GM12878 (cell line): ENCODE measurements at regions not wholly inside any gene's neighbourhood (a gene's known extent, or its start where the extent isn't known, plus 50 kb on each side); places are given as distances from the start of the nearest gene placed in this dataset.

Source experiments
- ATAC-seq: fragments of 200-7000 bp; cut with Tn5 transposase; 3 replicates; pipeline ENCODE4 v1.9.1; 2020; ENCODE audit warnings: mild to moderate bottlenecking, moderate library complexity
- BruUV-seq: library from RNA; stranded (reverse); fragments of 400-500 nt; replicated peaks from 2 replicates; lab custom pipeline; 2021; lab: Mats Ljungman, UMichigan
- CTCF ChIA-PET: fragments of 300-600 bp; sonication (Branson Sonifier 250); formaldehyde crosslinking; extraction: SDS; loops from one replicate; lab custom pipeline; 2021; ENCODE audit warnings: inconsistent platforms; lab: Yijun Ruan, JAX
- POLR2A ChIA-PET: fragments of 350-600 bp; formaldehyde crosslinking; extraction: SDS; loops from one replicate; lab custom pipeline; 2021; ENCODE audit warnings: inconsistent platforms; lab: Charles Lee
- RAD21 ChIA-PET: fragments of 300-600 bp; sonication (Branson Sonifier 250); formaldehyde crosslinking; loops from one replicate; lab custom pipeline; 2023; ENCODE audit warnings: antibody characterized with exemption; ENCODE audit not compliant: unreplicated experiment; lab: Charles Lee
- SMC1A ChIA-PET: fragments of 300-600 bp; sonication (Branson Sonifier 250); formaldehyde crosslinking; loops from one replicate; lab custom pipeline; 2023; ENCODE audit not compliant: unreplicated experiment, uncharacterized antibody; lab: Charles Lee
- DNase-seq: peaks from one replicate; pipeline ENCODE4 v3.0.0-alpha.2; 2011; ENCODE audit warnings: low read depth, low spot score
- FAIRE-seq: peaks from 3 replicates; lab custom pipeline; 2011; peaks lifted over from hg19 to GRCh38; lab: Jason Lieb, UNC
- H2AFZ ChIP-seq: 2 replicates; pipeline ENCODE4 v1.6.0; 2011; ENCODE audit warnings: low read depth, low read length, control low read depth; ENCODE audit not compliant: control insufficient read depth
- H3K27ac ChIP-seq: 2 replicates; pipeline ENCODE4 v1.5.1; 2011; ENCODE audit warnings: control low read depth; ENCODE audit not compliant: control insufficient read depth, insufficient read depth
- H3K27me3 ChIP-seq, 2 experiments: replicated peaks in 1 of 2; 2 replicates each; pipeline versions ENCODE4 v1.6.0 to v1.6.1; 2011; ENCODE audit warnings: low read length in 1 of 2; ENCODE audit not compliant: control insufficient read depth in 2 of 2, insufficient read depth in 2 of 2
- H3K36me3 ChIP-seq, 2 experiments: 2 replicates each; pipeline ENCODE4 v1.5.1; 2011; ENCODE audit warnings: low read length in 1 of 2; ENCODE audit not compliant: control insufficient read depth in 2 of 2, insufficient read depth in 2 of 2
- H3K4me1 ChIP-seq: 2 replicates; pipeline ENCODE4 v1.6.1; 2011; ENCODE audit warnings: mild to moderate bottlenecking, low read length, moderate library complexity, mixed read lengths; ENCODE audit not compliant: control insufficient read depth, insufficient read depth
- H3K4me2 ChIP-seq: 2 replicates; pipeline ENCODE4 v1.6.0; 2011; ENCODE audit warnings: control low read depth; ENCODE audit not compliant: control insufficient read depth, insufficient read depth
- H3K4me3 ChIP-seq: fragments of 200-600 bp; sonication (generic); 2 replicates; pipeline ENCODE4 v1.5.1; 2016
- H3K79me2 ChIP-seq: 2 replicates; pipeline ENCODE4 v1.6.0; 2011; ENCODE audit warnings: low read length; ENCODE audit not compliant: control insufficient read depth, insufficient read depth
- H3K9ac ChIP-seq: 2 replicates; pipeline ENCODE4 v1.8.0; 2011; ENCODE audit warnings: low read length, control low read depth, mixed read lengths; ENCODE audit not compliant: control insufficient read depth, insufficient read depth
- H3K9me3 ChIP-seq: replicated peaks from 3 replicates; pipeline ENCODE4 v1.5.1; 2011; ENCODE audit warnings: mild to moderate bottlenecking, low read length; ENCODE audit not compliant: control insufficient read depth, insufficient read depth
- H4K20me1 ChIP-seq: 2 replicates; pipeline ENCODE4 v1.6.0; 2011; ENCODE audit not compliant: control insufficient read depth, insufficient read depth
- CHD4 ChIP-seq: fragments of 200-600 bp; sonication (generic); IDR thresholded peaks from 2 replicates; pipeline ENCODE4 v1.6.1; 2016; ENCODE audit warnings: mild to moderate bottlenecking
- HDGF ChIP-seq: fragments of 450-650 bp; IDR thresholded peaks from 2 replicates; pipeline ENCODE4 v1.6.1; 2016; ENCODE audit warnings: antibody characterized with exemption
- RBBP5 ChIP-seq: fragments of 200-600 bp; sonication (generic); conservative IDR thresholded peaks from 2 replicates; pipeline ENCODE4 v1.6.1; 2016
- WGBS: methylation state at CpG from one replicate; pipeline ENCODE4 v1.1.6; 2016; ENCODE audit warnings: low lambda C conversion rate; ENCODE audit not compliant: insufficient replicate concordance, insufficient coverage; ENCODE audit errors: missing lambda C conversion rate; 5-methylcytosine and 5-hydroxymethylcytosine counted together
- in situ Hi-C: fragments of 300-500 bp; cut with MboI; formaldehyde crosslinking; loops from 9 replicates; pipeline ENCODE4 v1.14.3; 2018; ENCODE audit warnings: mixed read lengths
- intact Hi-C: fragments of 100-400 bp; cut with micrococcal nuclease; formaldehyde crosslinking; loops from one replicate; pipeline ENCODE4 v1.14.2; 2022; ENCODE audit not compliant: unreplicated experiment
- TF ChIP-seq, protein P1 (sequence below): fragments of 450-650 bp; IDR thresholded peaks from 2 replicates; pipeline ENCODE4 v1.6.1; 2017; ENCODE audit warnings: mild to moderate bottlenecking, moderate library complexity

DNA sequence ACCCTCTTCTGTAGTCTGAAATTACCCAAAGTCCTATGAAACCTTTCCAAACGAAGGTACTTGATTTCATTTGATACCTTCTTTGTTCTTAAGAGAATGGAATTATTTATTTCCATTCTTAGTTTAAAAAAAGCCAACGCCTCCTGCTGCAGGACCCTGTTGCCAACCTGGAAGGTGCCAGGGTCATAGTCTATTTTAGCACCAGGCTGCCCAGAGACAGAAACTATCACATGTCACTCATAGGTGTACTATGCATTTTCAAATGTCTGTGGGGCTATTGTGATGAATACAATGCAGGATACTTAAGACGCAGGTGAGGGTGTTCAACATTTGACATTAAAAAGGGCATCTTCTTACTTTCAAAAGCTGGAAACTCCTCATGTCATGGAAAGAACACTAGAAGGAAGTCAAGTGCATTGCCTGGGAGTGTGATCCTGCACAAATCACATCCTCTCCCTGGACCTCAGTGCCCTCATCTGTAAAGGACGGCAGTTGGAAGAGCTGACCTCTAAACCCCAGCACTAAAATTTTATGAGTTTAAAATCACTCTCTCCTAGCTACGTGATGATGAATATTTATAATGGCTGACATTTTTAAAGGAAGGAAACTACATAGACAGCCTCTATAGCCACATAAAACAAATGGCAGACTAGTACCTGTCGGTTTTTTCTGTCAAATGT, 107.3 kb upstream of the SYT6 start:
- ATAC-seq (no peak), FAIRE-seq (no peak), DNase-seq (no peak)
- H3K36me3 ChIP-seq: no peaks in the 10 kb centered on the region
- RAD21 ChIA-PET: no interaction called here
- in situ Hi-C loops (no loop called here), intact Hi-C loops (no loop called here)
- WGBS: 15% methylated on average over 6 of the region's 6 CpGs
- no peaks in the 10 kb centered on the region for H4K20me1 ChIP-seq
- no peaks in the 10 kb centered on the region for H3K79me2 ChIP-seq
- no peak overlapping the region for H3K4me3 ChIP-seq
- no peak overlapping the region for H3K4me2 ChIP-seq
- H3K9me3 ChIP-seq: no peaks in the 10 kb centered on the region
- no peaks in the 10 kb centered on the region; a peak in 1 of 4 replicates for H3K27me3 ChIP-seq
- CTCF ChIA-PET: interaction anchor here (2.4 kb wide), 1 partner anchor 283 kb away, joined by 7 read pairs; no protein-coding TSS in a partner anchor
- POLR2A ChIA-PET: no interaction called here
- no peaks in the 10 kb centered on the region for H3K4me1 ChIP-seq
- no peak overlapping the region for H3K27ac ChIP-seq
- H2AFZ ChIP-seq: no peak overlapping the region
- H3K9ac ChIP-seq: no peak overlapping the region
- SMC1A ChIA-PET: no interaction called here
- TF ChIP-seq CHD4 (no peak), RBBP5 (no peak), HDGF (no peak)
- TF ChIP-seq, protein P1, sequence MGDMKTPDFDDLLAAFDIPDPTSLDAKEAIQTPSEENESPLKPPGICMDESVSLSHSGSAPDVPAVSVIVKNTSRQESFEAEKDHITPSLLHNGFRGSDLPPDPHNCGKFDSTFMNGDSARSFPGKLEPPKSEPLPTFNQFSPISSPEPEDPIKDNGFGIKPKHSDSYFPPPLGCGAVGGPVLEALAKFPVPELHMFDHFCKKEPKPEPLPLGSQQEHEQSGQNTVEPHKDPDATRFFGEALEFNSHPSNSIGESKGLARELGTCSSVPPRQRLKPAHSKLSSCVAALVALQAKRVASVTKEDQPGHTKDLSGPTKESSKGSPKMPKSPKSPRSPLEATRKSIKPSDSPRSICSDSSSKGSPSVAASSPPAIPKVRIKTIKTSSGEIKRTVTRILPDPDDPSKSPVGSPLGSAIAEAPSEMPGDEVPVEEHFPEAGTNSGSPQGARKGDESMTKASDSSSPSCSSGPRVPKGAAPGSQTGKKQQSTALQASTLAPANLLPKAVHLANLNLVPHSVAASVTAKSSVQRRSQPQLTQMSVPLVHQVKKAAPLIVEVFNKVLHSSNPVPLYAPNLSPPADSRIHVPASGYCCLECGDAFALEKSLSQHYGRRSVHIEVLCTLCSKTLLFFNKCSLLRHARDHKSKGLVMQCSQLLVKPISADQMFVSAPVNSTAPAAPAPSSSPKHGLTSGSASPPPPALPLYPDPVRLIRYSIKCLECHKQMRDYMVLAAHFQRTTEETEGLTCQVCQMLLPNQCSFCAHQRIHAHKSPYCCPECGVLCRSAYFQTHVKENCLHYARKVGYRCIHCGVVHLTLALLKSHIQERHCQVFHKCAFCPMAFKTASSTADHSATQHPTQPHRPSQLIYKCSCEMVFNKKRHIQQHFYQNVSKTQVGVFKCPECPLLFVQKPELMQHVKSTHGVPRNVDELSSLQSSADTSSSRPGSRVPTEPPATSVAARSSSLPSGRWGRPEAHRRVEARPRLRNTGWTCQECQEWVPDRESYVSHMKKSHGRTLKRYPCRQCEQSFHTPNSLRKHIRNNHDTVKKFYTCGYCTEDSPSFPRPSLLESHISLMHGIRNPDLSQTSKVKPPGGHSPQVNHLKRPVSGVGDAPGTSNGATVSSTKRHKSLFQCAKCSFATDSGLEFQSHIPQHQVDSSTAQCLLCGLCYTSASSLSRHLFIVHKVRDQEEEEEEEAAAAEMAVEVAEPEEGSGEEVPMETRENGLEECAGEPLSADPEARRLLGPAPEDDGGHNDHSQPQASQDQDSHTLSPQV: no peak
- BruUV-seq: no TSS peak
